Neural cell (in vitro differentiated cells): ENCODE measurements at regions not wholly inside any gene's neighbourhood (a gene's known extent, or its start where the extent isn't known, plus 50 kb on each side); places are given as distances from the start of the nearest gene placed in this dataset.

Experiments
- EZH2 ChIP-seq: fragments of 200-600, 300-800 bp; shearing (Covaris generic), sonication (generic); IDR thresholded peaks from 2 replicates; pipeline ENCODE4 v1.6.1; 2014; ENCODE audit warnings: antibody characterized with exemption, low read length, borderline replicate concordance, mild to moderate bottlenecking; ENCODE audit not compliant: insufficient read depth, poor library complexity, severe bottlenecking
- TAF1 ChIP-seq: IDR thresholded peaks from 2 replicates; pipeline ENCODE4 v1.6.1; 2012; ENCODE audit warnings: low read depth

GRCh38 chr9:24986331-24986730 is 440.6 kb upstream of the IZUMO3 start:
- TF ChIP-seq TAF1 (no peak), EZH2 (no peak)
